Uterus (tissue), 2 donors: ENCODE measurements at regions not wholly inside any gene's neighbourhood (a gene's known extent, or its start where the extent isn't known, plus 50 kb on each side); places are given as distances from the start of the nearest gene placed in this dataset.

Experiments used
- POLR2A ChIP-seq, 2 donors: fragments of 450-650 bp; IDR thresholded peaks; one replicate each; pipeline ENCODE4 v1.6.1; 2016; ENCODE audit warnings: antibody characterized with exemption in 2 of 2, mild to moderate bottlenecking in 1 of 2, moderate library complexity in 1 of 2
- TF ChIP-seq, protein P1 (sequence below), 4 experiments: fragments of 200-600 bp in 2 of 4; fragments of 450-650 bp in 2 of 4; sonication (generic) in 2 of 4; IDR thresholded peaks; one replicate each; pipeline ENCODE4 v1.5.1; 2016 to 2019; ENCODE audit warnings: antibody characterized with exemption in 4 of 4, mild to moderate bottlenecking in 2 of 4, moderate library complexity in 1 of 4

DNA sequence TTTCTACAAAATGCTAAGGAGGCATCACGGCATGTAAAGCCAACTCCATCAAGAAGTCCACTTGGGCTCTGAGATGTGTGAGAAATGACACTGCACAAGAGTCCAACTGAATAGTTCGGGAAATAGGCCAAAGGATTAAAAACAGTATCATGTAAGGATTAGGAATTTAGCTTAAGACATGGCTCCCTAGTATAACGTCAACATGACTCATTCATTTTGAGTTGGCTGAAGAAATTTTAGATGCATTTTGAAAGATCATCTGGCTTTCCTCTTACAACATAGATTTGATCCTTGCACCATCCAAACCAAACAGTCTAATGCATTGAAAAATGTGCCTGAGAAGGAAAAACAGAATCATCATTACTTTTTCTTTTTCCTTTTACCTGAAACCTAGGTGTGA is 109.3 kb upstream of the MME start:
- TF ChIP-seq, protein P1, sequence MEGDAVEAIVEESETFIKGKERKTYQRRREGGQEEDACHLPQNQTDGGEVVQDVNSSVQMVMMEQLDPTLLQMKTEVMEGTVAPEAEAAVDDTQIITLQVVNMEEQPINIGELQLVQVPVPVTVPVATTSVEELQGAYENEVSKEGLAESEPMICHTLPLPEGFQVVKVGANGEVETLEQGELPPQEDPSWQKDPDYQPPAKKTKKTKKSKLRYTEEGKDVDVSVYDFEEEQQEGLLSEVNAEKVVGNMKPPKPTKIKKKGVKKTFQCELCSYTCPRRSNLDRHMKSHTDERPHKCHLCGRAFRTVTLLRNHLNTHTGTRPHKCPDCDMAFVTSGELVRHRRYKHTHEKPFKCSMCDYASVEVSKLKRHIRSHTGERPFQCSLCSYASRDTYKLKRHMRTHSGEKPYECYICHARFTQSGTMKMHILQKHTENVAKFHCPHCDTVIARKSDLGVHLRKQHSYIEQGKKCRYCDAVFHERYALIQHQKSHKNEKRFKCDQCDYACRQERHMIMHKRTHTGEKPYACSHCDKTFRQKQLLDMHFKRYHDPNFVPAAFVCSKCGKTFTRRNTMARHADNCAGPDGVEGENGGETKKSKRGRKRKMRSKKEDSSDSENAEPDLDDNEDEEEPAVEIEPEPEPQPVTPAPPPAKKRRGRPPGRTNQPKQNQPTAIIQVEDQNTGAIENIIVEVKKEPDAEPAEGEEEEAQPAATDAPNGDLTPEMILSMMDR (IDR thresholded peaks at IDR 0.05): no peak
- no peak for TF ChIP-seq POLR2A (IDR thresholded peaks at IDR 0.05)
